Natural killer cell (primary cell): ENCODE measurements at regions not wholly inside any gene's neighbourhood (a gene's known extent, or its start where the extent isn't known, plus 50 kb on each side); places are given as distances from the start of the nearest gene placed in this dataset.
"Not testable (repeated sequence)": the region's sequence is repeated elsewhere in the genome, so short reads cannot be mapped to it uniquely, and the experiment has no call there.

Source experiments
- ATAC-seq, 3 donors: fragments of 150-1000 bp in 2 of 3; fragments of 200-7000 bp in 1 of 3; cut with Tn5 transposase; 1 replicate in 1 of 3; 2 replicates in 2 of 3; pipeline ENCODE4 v1.10.0; 2021; ENCODE audit warnings: mild to moderate bottlenecking in 2 of 3, moderate library complexity in 2 of 3
- DNase-seq, 2 donors: peaks; one replicate each; pipeline versions ENCODE4 v3.0.0 to v3.0.0-alpha.2; 2013 to 2021; ENCODE audit warnings: mixed read lengths in 1 of 2
- H3K27ac ChIP-seq: one replicate; pipeline ENCODE4 v1.5.1; 2013; ENCODE audit warnings: mild to moderate bottlenecking, low read length
- H3K27me3 ChIP-seq: one replicate; pipeline ENCODE4 v1.6.1; 2013; ENCODE audit warnings: low read length; ENCODE audit not compliant: control insufficient read depth, insufficient read depth
- H3K36me3 ChIP-seq: one replicate; pipeline ENCODE4 v1.6.1; 2013; ENCODE audit warnings: low read length; ENCODE audit not compliant: control insufficient read depth, insufficient read depth
- H3K4me1 ChIP-seq: one replicate; pipeline ENCODE4 v1.6.1; 2013; ENCODE audit warnings: low read length; ENCODE audit not compliant: control insufficient read depth, insufficient read depth
- H3K4me3 ChIP-seq: one replicate; pipeline ENCODE4 v1.5.1; 2013; ENCODE audit warnings: low read length
- H3K9me3 ChIP-seq: one replicate; pipeline ENCODE4 v1.6.1; 2013; ENCODE audit warnings: low read length; ENCODE audit not compliant: control insufficient read depth, insufficient read depth
- H3K27ac Mint-ChIP-seq, 2 donors: one replicate each; pipeline ENCODE4 v1.8.0; 2022; ENCODE audit warnings: mild to moderate bottlenecking in 2 of 2, mixed read lengths in 2 of 2, moderate library complexity in 1 of 2
- H3K27me3 Mint-ChIP-seq, 2 donors: one replicate each; pipeline ENCODE4 v1.8.0; 2022; ENCODE audit warnings: low read depth in 2 of 2, mixed read lengths in 2 of 2
- H3K36me3 Mint-ChIP-seq: one replicate; pipeline ENCODE4 v1.8.0; 2022; ENCODE audit warnings: mixed read lengths
- H3K4me1 Mint-ChIP-seq, 2 donors: one replicate each; pipeline ENCODE4 v1.8.0; 2022; ENCODE audit warnings: mixed read lengths in 2 of 2
- H3K4me3 Mint-ChIP-seq: one replicate; pipeline ENCODE4 v1.8.0; 2022; ENCODE audit warnings: mild to moderate bottlenecking, moderate library complexity, mixed read lengths
- H3K9me3 Mint-ChIP-seq, 2 donors: one replicate each; pipeline ENCODE4 v1.8.0; 2022; ENCODE audit warnings: mixed read lengths in 2 of 2
- WGBS: methylation state at CpG from one replicate; pipeline ENCODE4 v1.1.7; 2013; ENCODE audit warnings: missing lambda C conversion rate; ENCODE audit not compliant: insufficient coverage; 5-methylcytosine and 5-hydroxymethylcytosine counted together
- intact Hi-C: fragments of 100-400 bp; cut with micrococcal nuclease; formaldehyde crosslinking; loops from one replicate; pipeline ENCODE4 v1.14.2; 2022
- TF ChIP-seq, protein P1 (sequence below): fragments of 200-600 bp; IDR thresholded peaks from one replicate; pipeline ENCODE4 v1.8.0; 2022; ENCODE audit warnings: antibody characterized with exemption

DNA sequence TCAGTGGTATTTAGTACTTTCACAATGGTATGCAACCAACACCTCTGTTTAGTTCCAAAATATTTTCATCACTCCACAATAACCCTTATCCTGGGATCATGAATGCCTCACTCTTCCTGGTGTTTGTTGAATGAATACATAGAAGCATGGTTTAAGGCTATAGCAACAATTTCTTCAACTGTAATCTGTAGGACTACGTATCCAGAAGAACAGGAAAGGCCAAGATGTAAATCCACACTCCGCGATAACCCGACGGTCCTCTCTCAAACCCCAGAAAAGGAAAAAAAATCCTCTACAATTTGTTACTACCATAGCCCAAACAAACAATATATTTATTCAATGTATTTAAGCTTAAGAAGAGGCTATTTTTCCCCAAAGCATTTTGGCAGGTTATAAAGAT is 141.4 kb upstream of the SALL4 start:
- Mint-ChIP-seq H3K4me3 (no peak overlapping the region), H3K27ac (no peak overlapping the region), H3K27me3 (no peaks in the 10 kb centered on the region), H3K36me3 (no peaks in the 10 kb centered on the region), H3K4me1 (peaks cover 0 to 8% of the 10 kb centered on the region in 2 donors), H3K9me3 (no peaks in the 10 kb centered on the region)
- Histone ChIP-seq H3K4me3 (no peak overlapping the region), H3K9me3 (no peaks in the 10 kb centered on the region), H3K27me3 (no peaks in the 10 kb centered on the region), H3K4me1 (no peaks in the 10 kb centered on the region), H3K27ac (no peak overlapping the region), H3K36me3 (no peaks in the 10 kb centered on the region)
- ATAC-seq, result no peak
- 100% methylated on average over 2 of the region's 5 CpGs for WGBS
- TF ChIP-seq, protein P1, sequence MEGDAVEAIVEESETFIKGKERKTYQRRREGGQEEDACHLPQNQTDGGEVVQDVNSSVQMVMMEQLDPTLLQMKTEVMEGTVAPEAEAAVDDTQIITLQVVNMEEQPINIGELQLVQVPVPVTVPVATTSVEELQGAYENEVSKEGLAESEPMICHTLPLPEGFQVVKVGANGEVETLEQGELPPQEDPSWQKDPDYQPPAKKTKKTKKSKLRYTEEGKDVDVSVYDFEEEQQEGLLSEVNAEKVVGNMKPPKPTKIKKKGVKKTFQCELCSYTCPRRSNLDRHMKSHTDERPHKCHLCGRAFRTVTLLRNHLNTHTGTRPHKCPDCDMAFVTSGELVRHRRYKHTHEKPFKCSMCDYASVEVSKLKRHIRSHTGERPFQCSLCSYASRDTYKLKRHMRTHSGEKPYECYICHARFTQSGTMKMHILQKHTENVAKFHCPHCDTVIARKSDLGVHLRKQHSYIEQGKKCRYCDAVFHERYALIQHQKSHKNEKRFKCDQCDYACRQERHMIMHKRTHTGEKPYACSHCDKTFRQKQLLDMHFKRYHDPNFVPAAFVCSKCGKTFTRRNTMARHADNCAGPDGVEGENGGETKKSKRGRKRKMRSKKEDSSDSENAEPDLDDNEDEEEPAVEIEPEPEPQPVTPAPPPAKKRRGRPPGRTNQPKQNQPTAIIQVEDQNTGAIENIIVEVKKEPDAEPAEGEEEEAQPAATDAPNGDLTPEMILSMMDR, result no peak
- no peak for DNase-seq
- intact Hi-C loops, result no loop called here

DNA sequence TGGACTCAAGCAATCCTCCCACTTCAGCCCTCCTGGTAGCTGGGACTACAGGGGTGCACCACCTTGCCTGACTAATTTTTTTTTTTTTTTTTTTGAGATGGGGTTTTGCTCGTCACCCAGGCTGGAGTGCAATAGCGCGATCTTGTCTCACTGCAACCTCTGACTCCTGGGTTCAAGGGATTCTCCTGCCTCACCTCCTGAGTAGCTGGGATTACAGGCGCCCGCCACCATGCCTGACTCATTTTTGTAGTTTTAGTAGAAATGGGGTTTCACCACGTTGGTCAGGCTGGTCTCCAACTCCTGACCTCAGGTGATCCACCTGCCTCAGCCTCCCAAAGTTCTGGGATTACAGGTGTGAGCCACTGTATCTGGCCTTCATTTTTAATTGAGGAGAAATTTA is 141.0 kb upstream of the SALL4 start:
- DNase-seq, H3K4me1 Mint-ChIP-seq, H3K9me3 ChIP-seq, H3K4me3 ChIP-seq, H3K27me3 ChIP-seq, H3K4me3 Mint-ChIP-seq, H3K27me3 Mint-ChIP-seq, H3K36me3 ChIP-seq, H3K36me3 Mint-ChIP-seq, H3K9me3 Mint-ChIP-seq, ATAC-seq, H3K4me1 ChIP-seq, intact Hi-C loops, H3K27ac Mint-ChIP-seq, H3K27ac ChIP-seq: not testable (repeated sequence)
- WGBS, result 91% methylated on average over 5 of the region's 6 CpGs

DNA sequence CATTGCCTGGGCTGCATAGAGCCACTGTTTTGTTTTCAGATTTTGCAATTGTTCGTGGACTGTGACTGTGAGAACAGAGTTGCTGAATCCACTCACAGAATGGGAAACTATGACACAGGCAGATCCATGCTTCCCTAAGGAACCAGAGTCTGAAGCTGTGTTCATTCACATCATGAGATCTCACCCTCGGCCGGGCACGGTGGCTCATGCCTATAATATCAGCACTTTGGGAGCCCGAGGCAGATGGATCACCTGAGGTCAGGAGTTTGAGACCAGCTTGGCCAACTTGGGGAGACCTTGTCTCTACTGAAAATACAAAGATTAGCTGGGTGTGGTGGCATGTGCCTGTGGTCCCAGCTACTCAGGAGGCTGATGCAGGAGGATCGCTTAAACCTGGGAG is 139.2 kb upstream of the SALL4 start:
- H3K27me3 Mint-ChIP-seq, result no peaks in the 10 kb centered on the region
- no peaks in the 10 kb centered on the region for H3K4me1 ChIP-seq
- intact Hi-C loops, result no loop called here
- H3K4me3 ChIP-seq, result no peak overlapping the region
- ATAC-seq, result no peak
- TF ChIP-seq, protein P1, result no peak
- WGBS, result 89% methylated on average over 6 of the region's 6 CpGs
- no peak overlapping the region for H3K27ac Mint-ChIP-seq
- no peaks in the 10 kb centered on the region for H3K27me3 ChIP-seq
- no peak overlapping the region for H3K4me3 Mint-ChIP-seq
- no peak overlapping the region for H3K27ac ChIP-seq
- H3K4me1 Mint-ChIP-seq, result no peaks in the 10 kb centered on the region
- H3K36me3 Mint-ChIP-seq, result no peaks in the 10 kb centered on the region
- H3K9me3 ChIP-seq, result no peaks in the 10 kb centered on the region
- H3K9me3 Mint-ChIP-seq, result no peaks in the 10 kb centered on the region
- H3K36me3 ChIP-seq, result no peaks in the 10 kb centered on the region
- DNase-seq, result no peak

DNA sequence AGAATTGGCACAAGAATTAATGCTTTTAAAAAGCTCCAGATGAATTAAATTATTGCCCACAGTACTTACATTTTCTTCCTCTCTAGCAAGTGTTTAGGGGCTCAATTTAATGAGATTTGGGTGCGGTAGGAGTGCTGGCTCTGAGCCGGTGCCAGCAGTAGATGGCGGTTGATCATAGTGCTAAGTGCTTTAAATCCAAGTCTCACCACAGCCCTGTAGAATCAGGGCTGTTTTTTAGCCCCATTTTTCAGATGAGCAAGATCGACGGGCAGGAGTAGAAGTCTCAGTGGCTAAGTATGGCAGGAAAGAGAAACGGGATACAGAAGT is 136.9 kb upstream of the SALL4 start:
- H3K4me3 Mint-ChIP-seq, result no peak overlapping the region
- DNase-seq (no peak), ATAC-seq (no peak)
- H3K27ac ChIP-seq, result no peak overlapping the region
- 96% methylated on average over 6 of the region's 6 CpGs for WGBS
- H3K27ac Mint-ChIP-seq, result no peak overlapping the region
- no peaks in the 10 kb centered on the region for H3K9me3 ChIP-seq
- H3K4me1 ChIP-seq, result no peaks in the 10 kb centered on the region
- no peaks in the 10 kb centered on the region for H3K36me3 Mint-ChIP-seq
- H3K27me3 ChIP-seq, result no peaks in the 10 kb centered on the region
- H3K4me3 ChIP-seq, result no peak overlapping the region
- intact Hi-C loops, result no loop called here
- H3K9me3 Mint-ChIP-seq, result no peaks in the 10 kb centered on the region
- H3K27me3 Mint-ChIP-seq, result no peaks in the 10 kb centered on the region
- H3K4me1 Mint-ChIP-seq, result no peaks in the 10 kb centered on the region
- TF ChIP-seq, protein P1, result no peak
- no peaks in the 10 kb centered on the region for H3K36me3 ChIP-seq
